ENCODE measurements at regions not wholly inside any gene's neighbourhood (a gene's known extent, or its start where the extent isn't known, plus 50 kb on each side); places are given as distances from the start of the nearest gene placed in this dataset.

DNA sequence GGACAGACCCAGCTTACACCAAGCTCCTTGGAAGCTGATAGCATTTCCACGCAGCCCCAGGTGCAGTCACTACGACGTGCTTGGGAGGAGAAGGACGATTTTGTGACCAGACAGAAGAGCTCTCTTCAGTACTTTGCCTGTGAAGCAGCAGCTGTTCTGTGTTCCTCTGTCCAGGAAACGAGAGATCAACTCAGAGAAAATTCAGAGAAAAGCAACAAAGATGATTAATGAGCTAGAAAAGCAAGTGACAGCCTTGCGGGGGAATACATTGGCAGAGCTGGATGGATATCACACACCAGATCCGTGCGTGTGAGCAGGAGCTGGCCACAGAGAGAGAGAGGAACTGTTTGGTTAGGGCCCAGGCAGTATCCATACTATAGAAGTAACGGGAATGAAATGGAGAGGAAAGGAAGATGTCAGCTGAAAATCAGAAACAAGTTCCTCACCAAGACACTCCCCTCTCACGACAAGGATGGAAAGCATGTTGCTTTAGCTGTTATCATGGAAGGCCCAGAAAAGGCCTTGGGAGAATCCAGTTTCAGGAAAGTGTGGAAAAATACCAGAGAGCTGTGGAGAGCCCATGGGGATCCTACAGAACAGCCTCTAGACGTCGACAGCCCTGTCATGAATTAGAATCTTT is 106.2 kb downstream of the TOMM20 start:
- DNase-seq: no peak
- Mint-ChIP-seq H3K27me3 (ENCODE audit: unreplicated experiment) (no peaks in the 10 kb centered on the region), H3K9me3 (ENCODE audit: unreplicated experiment) (no peaks in the 10 kb centered on the region), H3K36me3 (ENCODE audit: unreplicated experiment) (peaks cover 5% of the 10 kb centered on the region), H3K4me1 (ENCODE audit: low read depth, unreplicated experiment) (peaks cover 22% of the 10 kb centered on the region), H3K4me3 (ENCODE audit: unreplicated experiment) (no peak overlapping the region), H3K27ac (ENCODE audit: unreplicated experiment) (no peak overlapping the region)
- TF ChIP-seq, protein P1, sequence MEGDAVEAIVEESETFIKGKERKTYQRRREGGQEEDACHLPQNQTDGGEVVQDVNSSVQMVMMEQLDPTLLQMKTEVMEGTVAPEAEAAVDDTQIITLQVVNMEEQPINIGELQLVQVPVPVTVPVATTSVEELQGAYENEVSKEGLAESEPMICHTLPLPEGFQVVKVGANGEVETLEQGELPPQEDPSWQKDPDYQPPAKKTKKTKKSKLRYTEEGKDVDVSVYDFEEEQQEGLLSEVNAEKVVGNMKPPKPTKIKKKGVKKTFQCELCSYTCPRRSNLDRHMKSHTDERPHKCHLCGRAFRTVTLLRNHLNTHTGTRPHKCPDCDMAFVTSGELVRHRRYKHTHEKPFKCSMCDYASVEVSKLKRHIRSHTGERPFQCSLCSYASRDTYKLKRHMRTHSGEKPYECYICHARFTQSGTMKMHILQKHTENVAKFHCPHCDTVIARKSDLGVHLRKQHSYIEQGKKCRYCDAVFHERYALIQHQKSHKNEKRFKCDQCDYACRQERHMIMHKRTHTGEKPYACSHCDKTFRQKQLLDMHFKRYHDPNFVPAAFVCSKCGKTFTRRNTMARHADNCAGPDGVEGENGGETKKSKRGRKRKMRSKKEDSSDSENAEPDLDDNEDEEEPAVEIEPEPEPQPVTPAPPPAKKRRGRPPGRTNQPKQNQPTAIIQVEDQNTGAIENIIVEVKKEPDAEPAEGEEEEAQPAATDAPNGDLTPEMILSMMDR (IDR thresholded peaks at IDR 0.05; ENCODE audit: partially characterized antibody, unreplicated experiment): no peak

- no peak overlapping the region for H3K27ac Mint-ChIP-seq (ENCODE audit: unreplicated experiment)
- TF ChIP-seq, protein P1 (IDR thresholded peaks at IDR 0.05; ENCODE audit: partially characterized antibody, unreplicated experiment): no peak
- H3K36me3 Mint-ChIP-seq (ENCODE audit: unreplicated experiment): no peaks in the 10 kb centered on the region
- no peaks in the 10 kb centered on the region for H3K9me3 Mint-ChIP-seq (ENCODE audit: unreplicated experiment)
- H3K4me3 Mint-ChIP-seq (ENCODE audit: unreplicated experiment): no peak overlapping the region
- no peaks in the 10 kb centered on the region for H3K27me3 Mint-ChIP-seq (ENCODE audit: unreplicated experiment)
- DNase-seq: no peak
- peaks cover 22% of the 10 kb centered on the region for H3K4me1 Mint-ChIP-seq (ENCODE audit: low read depth, unreplicated experiment)
Observed at GRCh38 chr1:235021815-235022214, 106.8 kb downstream of the TOMM20 start.

DNA sequence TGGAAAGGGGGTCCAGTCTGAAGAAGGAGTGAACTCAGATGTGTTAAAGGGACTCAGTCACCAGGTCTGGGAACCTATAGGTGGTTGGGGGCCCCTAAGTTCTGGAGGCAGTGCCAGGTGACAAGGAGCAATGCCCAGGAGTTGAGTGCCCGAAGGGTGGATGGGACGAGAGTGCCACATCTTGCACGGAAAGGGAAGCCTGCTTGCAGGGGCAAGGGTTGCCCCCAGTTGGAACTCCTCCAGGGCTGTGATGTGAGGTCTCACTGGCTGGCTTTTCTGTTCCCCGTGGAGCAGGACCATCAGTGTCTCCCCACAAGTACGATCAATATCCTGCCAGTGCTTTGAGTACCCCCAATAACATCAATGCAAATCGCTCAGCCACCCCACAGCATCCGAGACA is 107.3 kb downstream of the TOMM20 start:
- Mint-ChIP-seq H3K27me3 (ENCODE audit: unreplicated experiment) (no peaks in the 10 kb centered on the region), H3K4me1 (ENCODE audit: low read depth, unreplicated experiment) (peaks cover 22% of the 10 kb centered on the region), H3K9me3 (ENCODE audit: unreplicated experiment) (no peaks in the 10 kb centered on the region), H3K27ac (ENCODE audit: unreplicated experiment) (no peak overlapping the region), H3K4me3 (ENCODE audit: unreplicated experiment) (no peak overlapping the region), H3K36me3 (ENCODE audit: unreplicated experiment) (no peaks in the 10 kb centered on the region)
- DNase-seq: no peak
- TF ChIP-seq, protein P1 (IDR thresholded peaks at IDR 0.05; ENCODE audit: partially characterized antibody, unreplicated experiment): no peak

DNA sequence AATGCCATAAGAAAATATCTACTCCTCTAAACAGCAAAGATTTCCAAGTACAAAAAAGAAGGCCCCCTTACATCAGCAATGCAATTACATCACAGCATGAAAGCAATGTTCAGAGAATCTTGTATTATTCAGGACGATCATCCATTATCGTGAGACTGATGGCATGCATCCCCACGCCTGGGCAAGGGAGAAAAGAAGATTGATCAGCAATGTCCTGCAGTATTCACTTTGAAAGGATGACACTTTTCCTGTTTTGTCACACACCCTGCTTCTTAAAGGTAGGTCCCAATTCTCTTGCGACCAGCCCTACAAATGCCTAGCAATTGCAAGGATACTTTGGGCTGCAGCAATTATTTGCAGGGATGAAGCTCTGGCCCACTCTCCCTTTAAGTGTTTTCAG is 108.7 kb downstream of the TOMM20 start:
- no peaks in the 10 kb centered on the region for H3K36me3 Mint-ChIP-seq (ENCODE audit: unreplicated experiment)
- no peak for DNase-seq
- TF ChIP-seq, protein P1 (IDR thresholded peaks at IDR 0.05; ENCODE audit: partially characterized antibody, unreplicated experiment): no peak
- H3K9me3 Mint-ChIP-seq (ENCODE audit: unreplicated experiment): no peaks in the 10 kb centered on the region
- peaks cover 26% of the 10 kb centered on the region for H3K4me1 Mint-ChIP-seq (ENCODE audit: low read depth, unreplicated experiment)
- no peak overlapping the region for H3K4me3 Mint-ChIP-seq (ENCODE audit: unreplicated experiment)
- H3K27me3 Mint-ChIP-seq (ENCODE audit: unreplicated experiment): peaks cover 5% of the 10 kb centered on the region
- no peak overlapping the region for H3K27ac Mint-ChIP-seq (ENCODE audit: unreplicated experiment)

DNA sequence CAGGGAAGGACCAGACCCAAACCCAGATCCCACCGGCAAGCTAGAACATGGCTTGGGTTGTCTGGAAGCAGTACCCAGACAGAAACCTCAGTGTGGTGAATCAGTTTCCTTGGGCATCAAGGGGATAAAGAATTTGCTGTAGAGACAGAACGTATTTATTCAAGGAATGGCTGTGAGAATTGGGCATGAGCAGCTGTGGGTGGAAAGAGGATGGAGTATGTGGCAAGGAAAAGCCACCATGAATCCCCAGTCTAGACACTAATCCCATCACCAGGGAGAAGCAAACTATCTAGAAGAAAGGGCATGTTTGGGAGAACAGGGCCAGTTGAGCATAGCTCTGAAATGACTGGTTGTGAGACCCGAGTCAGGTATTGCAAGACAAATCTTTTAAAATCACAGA is 109.2 kb downstream of the TOMM20 start:
- no peak overlapping the region for H3K4me3 Mint-ChIP-seq (ENCODE audit: unreplicated experiment)
- no peaks in the 10 kb centered on the region for H3K36me3 Mint-ChIP-seq (ENCODE audit: unreplicated experiment)
- no peak overlapping the region for H3K27ac Mint-ChIP-seq (ENCODE audit: unreplicated experiment)
- H3K9me3 Mint-ChIP-seq (ENCODE audit: unreplicated experiment): no peaks in the 10 kb centered on the region
- peaks cover 26% of the 10 kb centered on the region for H3K4me1 Mint-ChIP-seq (ENCODE audit: low read depth, unreplicated experiment)
- TF ChIP-seq, protein P1 (IDR thresholded peaks at IDR 0.05; ENCODE audit: partially characterized antibody, unreplicated experiment): no peak
- H3K27me3 Mint-ChIP-seq (ENCODE audit: unreplicated experiment): peaks cover 5% of the 10 kb centered on the region
- DNase-seq: no peak
